T-helper 2 cell treated with Interferon-gamma antibody and Interleukin-4, amounts not matched to agents 5 μg/mL and 100 μg/mL, for 36 hours (primary cell): ENCODE measurements at regions not wholly inside any gene's neighbourhood (a gene's known extent, or its start where the extent isn't known, plus 50 kb on each side); places are given as distances from the start of the nearest gene placed in this dataset.
"Not testable (repeated sequence)": the region's sequence is repeated elsewhere in the genome, so short reads cannot be mapped to it uniquely, and the experiment has no call there.

ENCODE experiments used
- DNase-seq: peaks from one replicate; pipeline ENCODE4 v3.0.0; 2021; ENCODE audit warnings: low spot score
- H3K27ac Mint-ChIP-seq: one replicate; pipeline ENCODE4 v1.8.0; 2021; ENCODE audit warnings: mild to moderate bottlenecking, mixed read lengths
- H3K27me3 Mint-ChIP-seq: one replicate; pipeline ENCODE4 v1.8.0; 2021; ENCODE audit warnings: low read depth, mixed read lengths
- H3K36me3 Mint-ChIP-seq: one replicate; pipeline ENCODE4 v1.8.0; 2021; ENCODE audit warnings: low read depth, mixed read lengths
- H3K4me1 Mint-ChIP-seq: one replicate; pipeline ENCODE4 v1.8.0; 2021; ENCODE audit warnings: low read depth, mixed read lengths
- H3K4me3 Mint-ChIP-seq: one replicate; pipeline ENCODE4 v1.8.0; 2022; ENCODE audit warnings: mild to moderate bottlenecking, moderate library complexity, mixed read lengths
- H3K9me3 Mint-ChIP-seq: one replicate; pipeline ENCODE4 v1.8.0; 2021; ENCODE audit warnings: mixed read lengths

DNA sequence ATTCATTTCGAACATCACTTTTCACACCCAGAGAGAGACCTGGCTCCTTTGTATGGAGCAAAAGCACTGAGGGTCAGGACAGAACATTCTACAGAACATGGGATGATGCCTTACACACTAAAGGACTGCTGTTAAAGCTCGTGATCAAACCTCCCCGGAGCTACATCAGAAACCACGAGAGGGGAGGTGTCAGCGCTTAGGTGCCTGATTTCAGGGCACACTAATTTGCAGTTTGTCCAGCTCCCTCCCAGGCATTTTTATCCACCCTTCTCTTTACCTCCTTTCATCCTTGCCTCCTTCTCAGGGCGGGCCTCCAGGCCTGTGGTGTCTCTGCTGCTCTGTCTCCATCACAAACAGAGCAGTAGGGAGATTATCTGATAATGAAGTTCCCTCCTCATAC is 127.5 kb downstream of the VPREB1 start:
- Mint-ChIP-seq H3K27me3 (peaks cover 54% of the 10 kb centered on the region), H3K27ac (no peak overlapping the region)

GRCh38 chr22:22374163-22374562 is 129.6 kb downstream of the VPREB1 start:
- no peak for DNase-seq
- H3K27ac Mint-ChIP-seq: no peak overlapping the region
- H3K27me3 Mint-ChIP-seq: peaks cover 52% of the 10 kb centered on the region
- H3K4me1 Mint-ChIP-seq: peaks cover 2% of the 10 kb centered on the region
- H3K36me3 Mint-ChIP-seq: no peaks in the 10 kb centered on the region
- H3K4me3 Mint-ChIP-seq: no peak overlapping the region
- no peaks in the 10 kb centered on the region for H3K9me3 Mint-ChIP-seq

More for the DNA sequence above, 127.5 kb downstream of the VPREB1 start:
- Mint-ChIP-seq H3K4me1 (peaks cover 2% of the 10 kb centered on the region), H3K4me3 (no peak overlapping the region), H3K9me3 (no peaks in the 10 kb centered on the region), H3K36me3 (no peaks in the 10 kb centered on the region)
- no peak for DNase-seq

DNA sequence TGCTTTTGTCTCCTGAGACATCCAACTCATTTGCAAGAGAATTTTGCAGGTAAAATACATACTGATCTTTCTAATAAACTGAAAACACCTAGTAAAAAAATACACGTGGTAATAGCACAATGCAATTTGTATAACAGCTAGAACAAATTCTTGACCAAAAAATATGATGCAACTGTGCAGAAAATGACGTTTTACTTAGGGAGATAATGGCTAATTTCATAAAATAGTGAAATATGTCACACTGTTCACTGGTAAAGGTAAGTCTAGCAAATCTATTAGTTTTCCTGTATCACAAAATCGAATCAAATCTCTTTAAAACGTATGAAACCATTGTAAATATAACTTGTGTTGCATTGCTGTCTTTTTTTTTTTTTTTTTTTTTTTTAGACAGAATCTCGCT is 130.0 kb downstream of the VPREB1 start:
- H3K27ac Mint-ChIP-seq: no peak overlapping the region
- peaks cover 2% of the 10 kb centered on the region for H3K4me1 Mint-ChIP-seq
- H3K27me3 Mint-ChIP-seq: peaks cover 49% of the 10 kb centered on the region
- DNase-seq: no peak
- H3K36me3 Mint-ChIP-seq: no peaks in the 10 kb centered on the region
- H3K9me3 Mint-ChIP-seq: no peaks in the 10 kb centered on the region
- H3K4me3 Mint-ChIP-seq: no peak overlapping the region

- Mint-ChIP-seq H3K27me3 (peaks cover 50% of the 10 kb centered on the region), H3K4me3 (no peak overlapping the region), H3K4me1 (peaks cover 2% of the 10 kb centered on the region), H3K9me3 (no peaks in the 10 kb centered on the region), H3K27ac (no peak overlapping the region), H3K36me3 (no peaks in the 10 kb centered on the region)
- DNase-seq: no peak
Measured at GRCh38 chr22:22375576-22376351, 131.2 kb downstream of the VPREB1 start.

DNA sequence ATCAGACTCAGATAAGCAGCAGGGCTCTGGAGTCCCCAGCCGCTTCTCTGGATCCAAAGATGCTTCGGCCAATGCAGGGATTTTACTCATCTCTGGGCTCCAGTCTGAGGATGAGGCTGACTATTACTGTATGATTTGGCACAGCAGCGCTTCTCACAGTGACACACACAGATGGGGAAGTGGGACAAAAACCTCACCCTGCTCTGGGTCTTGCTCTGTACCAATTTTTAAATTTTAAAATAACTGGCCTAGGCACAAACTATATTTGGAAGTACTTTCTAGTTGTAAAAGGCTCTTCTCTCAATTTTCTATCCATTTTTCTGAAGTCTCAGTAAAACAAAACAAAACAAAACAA is 131.7 kb downstream of the VPREB1 start:
- Mint-ChIP-seq H3K27me3 (peaks cover 48% of the 10 kb centered on the region), H3K9me3 (no peaks in the 10 kb centered on the region), H3K4me3 (no peak overlapping the region), H3K36me3 (no peaks in the 10 kb centered on the region), H3K4me1 (peaks cover 2% of the 10 kb centered on the region), H3K27ac (no peak overlapping the region)
- DNase-seq: no peak

- not testable (repeated sequence) for H3K9me3 Mint-ChIP-seq
Measured at GRCh38 chr22:22376884-22377283, 131.7 kb downstream of the ZNF280B start.

GRCh38 chr22:22377335-22377734 is 131.2 kb downstream of the ZNF280B start:
- DNase-seq: no peak
- H3K9me3 Mint-ChIP-seq: no peaks in the 10 kb centered on the region

More at GRCh38 chr22:22376884-22377283, 131.7 kb downstream of the ZNF280B start:
- not testable (repeated sequence) for H3K36me3 Mint-ChIP-seq, H3K4me1 Mint-ChIP-seq, H3K4me3 Mint-ChIP-seq, H3K27ac Mint-ChIP-seq, DNase-seq
- peaks cover 45% of the 10 kb centered on the region for H3K27me3 Mint-ChIP-seq

GRCh38 chr22:22378446-22379415 is 129.8 kb downstream of the ZNF280B start:
- Mint-ChIP-seq H3K27me3 (peaks cover 54% of the 10 kb centered on the region), H3K27ac (no peak overlapping the region), H3K4me1 (peaks cover 2% of the 10 kb centered on the region)

More at GRCh38 chr22:22377335-22377734, 131.2 kb downstream of the ZNF280B start:
- H3K4me1 Mint-ChIP-seq: peaks cover 2% of the 10 kb centered on the region
- peaks cover 43% of the 10 kb centered on the region for H3K27me3 Mint-ChIP-seq
- H3K4me3 Mint-ChIP-seq: no peak overlapping the region
- H3K27ac Mint-ChIP-seq: no peak overlapping the region
- H3K36me3 Mint-ChIP-seq: no peaks in the 10 kb centered on the region

DNA sequence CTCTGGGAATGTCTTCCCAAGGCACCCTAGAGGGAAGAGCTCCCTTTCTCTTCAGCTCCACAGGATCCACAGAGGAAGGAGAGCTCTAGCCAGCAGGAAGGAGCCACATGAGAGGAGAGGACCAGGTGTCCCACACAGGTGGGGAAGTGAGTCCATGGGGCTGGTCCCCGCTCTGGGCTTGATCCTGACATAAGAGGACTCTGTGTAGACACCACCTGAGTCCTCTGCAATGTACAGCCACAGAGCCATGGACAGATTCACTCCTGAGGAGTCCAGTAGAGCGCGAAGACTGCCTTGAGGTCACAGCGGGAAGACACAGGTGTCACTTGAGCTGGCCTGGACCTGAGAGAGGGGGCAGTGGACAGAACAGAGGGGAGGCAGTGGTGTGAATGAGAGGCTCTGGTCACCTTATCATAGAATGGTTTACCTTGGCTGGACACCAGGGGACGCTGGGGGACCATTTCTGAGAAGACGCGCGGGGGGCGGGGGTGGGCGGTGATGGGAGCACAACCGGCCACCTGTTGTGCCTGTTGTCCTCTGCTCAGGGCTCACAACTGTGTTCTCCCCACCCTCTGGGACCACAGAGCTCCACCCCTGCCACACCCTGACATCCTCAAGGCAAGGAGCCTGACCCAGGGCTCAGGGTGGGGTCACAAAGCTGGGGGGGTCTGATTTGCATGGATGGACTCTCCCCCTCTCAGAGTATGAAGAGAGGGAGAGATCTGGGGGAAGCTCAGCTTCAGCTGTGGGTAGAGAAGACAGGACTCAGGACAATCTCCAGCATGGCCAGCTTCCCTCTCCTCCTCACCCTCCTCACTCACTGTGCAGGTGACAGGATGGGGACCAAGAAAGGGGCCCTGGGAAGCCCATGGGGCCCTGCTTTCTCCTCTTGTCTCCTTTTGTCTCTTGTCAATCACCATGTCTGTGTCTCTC is 128.2 kb downstream of the ZNF280B start:
- no peak overlapping the region for H3K27ac Mint-ChIP-seq
- DNase-seq: no peak
- H3K9me3 Mint-ChIP-seq: no peaks in the 10 kb centered on the region
- no peaks in the 10 kb centered on the region for H3K36me3 Mint-ChIP-seq
- H3K4me1 Mint-ChIP-seq: peaks cover 2% of the 10 kb centered on the region
- peaks cover 50% of the 10 kb centered on the region for H3K27me3 Mint-ChIP-seq
- H3K4me3 Mint-ChIP-seq: no peak overlapping the region

More at GRCh38 chr22:22378446-22379415, 129.8 kb downstream of the ZNF280B start:
- Mint-ChIP-seq H3K36me3 (no peaks in the 10 kb centered on the region), H3K9me3 (no peaks in the 10 kb centered on the region), H3K4me3 (no peak overlapping the region)
- no peak for DNase-seq

- not testable (repeated sequence) for H3K4me3 Mint-ChIP-seq, H3K36me3 Mint-ChIP-seq, DNase-seq, H3K9me3 Mint-ChIP-seq, H3K27ac Mint-ChIP-seq, H3K4me1 Mint-ChIP-seq
- peaks cover 50% of the 10 kb centered on the region for H3K27me3 Mint-ChIP-seq
Measured at GRCh38 chr22:22381292-22381691, 127.2 kb downstream of the ZNF280B start.

DNA sequence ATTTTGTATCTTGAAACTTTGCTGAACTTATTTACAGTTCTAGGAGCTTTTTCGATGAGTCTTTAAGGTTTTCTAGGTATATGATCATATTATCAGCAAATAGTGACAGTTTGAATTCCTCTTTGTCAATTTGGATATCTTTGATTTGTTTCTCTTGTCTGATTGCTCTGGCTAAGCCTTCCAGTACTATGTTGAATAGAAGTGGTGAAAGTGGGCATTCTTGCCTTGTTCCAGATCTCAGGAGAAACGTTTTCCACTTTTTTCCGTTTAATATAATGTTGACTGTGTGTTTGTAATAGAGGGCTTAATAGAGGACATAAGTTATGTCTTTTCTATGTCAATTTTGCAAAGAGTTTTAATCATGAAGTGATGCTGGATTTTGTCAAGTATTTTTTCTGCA is 124.3 kb downstream of the ZNF280B start:
- Mint-ChIP-seq H3K4me1 (no peaks in the 10 kb centered on the region), H3K27me3 (peaks cover 42% of the 10 kb centered on the region), H3K4me3 (no peak overlapping the region), H3K9me3 (no peaks in the 10 kb centered on the region), H3K36me3 (no peaks in the 10 kb centered on the region), H3K27ac (no peak overlapping the region)
- DNase-seq: no peak

GRCh38 chr22:22384668-22385244 is 123.8 kb downstream of the ZNF280B start:
- H3K27ac Mint-ChIP-seq: no peak overlapping the region
- H3K36me3 Mint-ChIP-seq: no peaks in the 10 kb centered on the region
- H3K4me3 Mint-ChIP-seq: no peak overlapping the region
- H3K27me3 Mint-ChIP-seq: peaks cover 39% of the 10 kb centered on the region
- no peak for DNase-seq
- H3K4me1 Mint-ChIP-seq: no peaks in the 10 kb centered on the region
- no peaks in the 10 kb centered on the region for H3K9me3 Mint-ChIP-seq
